Pancreas (tissue), 10 donors: ENCODE measurements at regions not wholly inside any gene's neighbourhood (a gene's known extent, or its start where the extent isn't known, plus 50 kb on each side); places are given as distances from the start of the nearest gene placed in this dataset.

Experiments
- ATAC-seq, 4 donors: fragments of 200-7000 bp; cut with Tn5 transposase; one replicate each; pipeline versions ENCODE4 v1.8.0 to v1.9.1; 2020; ENCODE audit warnings: mild to moderate bottlenecking in 4 of 4, moderate library complexity in 4 of 4
- DNase-seq, 6 donors: peaks; one replicate each; pipeline ENCODE4 v3.0.0-alpha.2; 2020
- FAIRE-seq: peaks from 2 replicates; lab custom pipeline; 2012; peaks lifted over from hg19 to GRCh38; lab: Jason Lieb, UNC
- H3K27ac ChIP-seq, 4 donors: fragments of 200-600 bp; sonication (generic); 1 replicate in 3 of 4; 2 replicates in 1 of 4; pipeline versions ENCODE4 v1.5.0 to v1.8.0; 2020
- H3K27me3 ChIP-seq, 4 donors: fragments of 200-600 bp; one replicate each; pipeline ENCODE4 v1.8.0; 2021
- H3K36me3 ChIP-seq, 3 donors: fragments of 200-600 bp; sonication (generic) in 1 of 3; one replicate each; pipeline versions ENCODE4 v1.5.0 to v1.8.0; 2020 to 2021
- H3K4me1 ChIP-seq, 3 donors: fragments of 200-600 bp; one replicate each; pipeline ENCODE4 v1.8.0; 2021
- H3K4me3 ChIP-seq, 4 donors: fragments of 200-600 bp; sonication (generic) in 2 of 4; one replicate each; pipeline versions ENCODE4 v1.5.0 to v1.8.0; 2020 to 2021
- H3K9me3 ChIP-seq, 4 donors: fragments of 200-600 bp; one replicate each; pipeline ENCODE4 v1.8.0; 2021
- CTCF ChIP-seq, 4 donors: fragments of 200-600 bp; sonication (generic) in 3 of 4; IDR thresholded peaks; one replicate each; pipeline versions ENCODE4 v1.5.0 to v1.8.0; 2021; ENCODE audit warnings: antibody characterized with exemption in 4 of 4
- WGBS, 2 donors: extraction: QIAGEN DNeasy Blood & Tissue Kit; methylation state at CpG; one replicate each; pipeline ENCODE4 v1.1.7; 2013; 5-methylcytosine and 5-hydroxymethylcytosine counted together
- intact Hi-C, 3 donors: fragments of 100-400 bp; cut with DNase I; formaldehyde crosslinking; loops; one replicate each; pipeline versions ENCODE4 v1.11.1 to v1.14.2; 2022
- donor health status: healthy with polysubstance abuse.
- donor health status: DM: no; HTN: no; CAD: no; lungs with moderate emphysema.
- donor health status: DM: no; HTN: no; CAD: no.
- donor health status: control.
- donor health status: control.
- donor health status: Bipolar disorder and iron deficiency.
- donor health status: DM: yes; HTN: yes; CAD: no.
- donor health status: DM: no; HTN: no; CAD: no.
- donor health status: DM: no; HTN: no; CAD: no.
- donor health status: DM: yes; HTN: yes; CAD: no.

- Histone ChIP-seq H3K4me3 (no peak overlapping the region), H3K27ac (no peak overlapping the region), H3K36me3 (no peaks in the 10 kb centered on the region), H3K27me3 (no peaks in the 10 kb centered on the region), H3K4me1 (no peaks in the 10 kb centered on the region), H3K9me3 (no peaks in the 10 kb centered on the region)
- no peak for TF ChIP-seq CTCF (IDR thresholded peaks at IDR 0.05)
- 49 to 72% methylated on average over 2 of the region's 2 CpGs for WGBS, 2 donors
- FAIRE-seq: no peak
- intact Hi-C loops: no loop called here
- DNase-seq: no peak
- no peak for ATAC-seq
Observed at GRCh38 chr2:166661391-166661790, 167.3 kb upstream of the SCN7A start.

GRCh38 chr2:166658901-166659300, 164.9 kb upstream of the SCN7A start:
- Histone ChIP-seq H3K4me1 (no peaks in the 10 kb centered on the region), H3K9me3 (no peaks in the 10 kb centered on the region), H3K36me3 (no peaks in the 10 kb centered on the region), H3K4me3 (no peak overlapping the region), H3K27ac (no peak overlapping the region), H3K27me3 (no peaks in the 10 kb centered on the region)
- no peak for ATAC-seq
- intact Hi-C loops: no loop called here
- no peak for DNase-seq
- TF ChIP-seq CTCF (IDR thresholded peaks at IDR 0.05): no peak
- FAIRE-seq: no peak
- 82% methylated on average over 1 of the region's 1 CpG for WGBS, 2 donors

GRCh38 chr2:166653185-166653813, 159.2 kb upstream of the SCN7A start:
- H3K27ac ChIP-seq: no peak overlapping the region
- no peaks in the 10 kb centered on the region for H3K4me1 ChIP-seq
- WGBS, 2 donors: 56 to 69% methylated on average over 4 of the region's 4 CpGs
- intact Hi-C loops: no loop called here
- no peaks in the 10 kb centered on the region for H3K9me3 ChIP-seq
- H3K36me3 ChIP-seq: no peaks in the 10 kb centered on the region
- no peak overlapping the region for H3K4me3 ChIP-seq
- no peaks in the 10 kb centered on the region for H3K27me3 ChIP-seq
- no peak for DNase-seq
- no peak for ATAC-seq
- FAIRE-seq: no peak
- TF ChIP-seq CTCF (IDR thresholded peaks at IDR 0.05): no peak

GRCh38 chr2:166651991-166652390, 157.9 kb upstream of the SCN7A start:
- H3K27me3 ChIP-seq: no peaks in the 10 kb centered on the region
- DNase-seq (no peak), FAIRE-seq (no peak), ATAC-seq (no peak)
- intact Hi-C loops: no loop called here
- H3K4me1 ChIP-seq: no peaks in the 10 kb centered on the region
- H3K9me3 ChIP-seq: no peaks in the 10 kb centered on the region
- no peaks in the 10 kb centered on the region for H3K36me3 ChIP-seq
- H3K27ac ChIP-seq: no peak overlapping the region
- TF ChIP-seq CTCF (IDR thresholded peaks at IDR 0.05): no peak
- H3K4me3 ChIP-seq: no peak overlapping the region

GRCh38 chr2:166651080-166651675, 157.1 kb upstream of the SCN7A start:
- DNase-seq: no peak
- FAIRE-seq: no peak
- Histone ChIP-seq H3K27ac (no peak overlapping the region), H3K4me3 (no peak overlapping the region), H3K27me3 (no peaks in the 10 kb centered on the region), H3K4me1 (no peaks in the 10 kb centered on the region), H3K36me3 (no peaks in the 10 kb centered on the region), H3K9me3 (no peaks in the 10 kb centered on the region)
- no peak for TF ChIP-seq CTCF (IDR thresholded peaks at IDR 0.05)
- intact Hi-C loops: no loop called here
- 20 to 26% methylated on average over 4 of the region's 4 CpGs for WGBS, 2 donors
- peak in 1 of 4 donors; percentile 37 for ATAC-seq
